IPS-18a (cell line): ENCODE measurements at regions not wholly inside any gene's neighbourhood (a gene's known extent, or its start where the extent isn't known, plus 50 kb on each side); places are given as distances from the start of the nearest gene placed in this dataset.

Source experiments
- H3K27ac ChIP-seq: one replicate; pipeline ENCODE4 v1.5.1; 2013; ENCODE audit warnings: low read length
- H3K27me3 ChIP-seq: one replicate; pipeline ENCODE4 v1.6.1; 2013; ENCODE audit warnings: mild to moderate bottlenecking, low read length; ENCODE audit not compliant: control insufficient read depth, insufficient read depth
- H3K36me3 ChIP-seq: one replicate; pipeline ENCODE4 v1.6.1; 2013; ENCODE audit warnings: low read depth, low read length; ENCODE audit not compliant: control insufficient read depth
- H3K4me1 ChIP-seq: one replicate; pipeline ENCODE4 v1.6.1; 2013; ENCODE audit warnings: low read depth, low read length; ENCODE audit not compliant: control insufficient read depth
- H3K4me3 ChIP-seq: one replicate; pipeline ENCODE4 v1.5.1; 2013; ENCODE audit warnings: low read length
- H3K9ac ChIP-seq: one replicate; pipeline ENCODE4 v1.6.1; 2013; ENCODE audit warnings: mild to moderate bottlenecking, low read length, moderate library complexity
- H3K9me3 ChIP-seq: one replicate; pipeline ENCODE4 v1.6.1; 2013; ENCODE audit warnings: low read depth, low read length; ENCODE audit not compliant: control insufficient read depth

- no peaks in the 10 kb centered on the region for H3K27me3 ChIP-seq
- H3K27ac ChIP-seq = no peak overlapping the region
- no peak overlapping the region for H3K4me3 ChIP-seq
- H3K9me3 ChIP-seq = no peaks in the 10 kb centered on the region
- H3K9ac ChIP-seq = no peak overlapping the region
- no peaks in the 10 kb centered on the region for H3K36me3 ChIP-seq
- no peaks in the 10 kb centered on the region for H3K4me1 ChIP-seq
Observed at GRCh38 chr10:44464503-44464902, 79.6 kb upstream of the CXCL12 start.

- H3K9ac ChIP-seq = no peak overlapping the region
- no peaks in the 10 kb centered on the region for H3K27me3 ChIP-seq
- H3K27ac ChIP-seq = no peak overlapping the region
- no peaks in the 10 kb centered on the region for H3K4me1 ChIP-seq
- H3K4me3 ChIP-seq = no peak overlapping the region
- H3K36me3 ChIP-seq = no peaks in the 10 kb centered on the region
- no peaks in the 10 kb centered on the region for H3K9me3 ChIP-seq
Observed at GRCh38 chr10:44465401-44466115, 80.7 kb upstream of the CXCL12 start.

GRCh38 chr10:44466236-44466635 is 81.3 kb upstream of the CXCL12 start:
- H3K27ac ChIP-seq = no peak overlapping the region
- H3K27me3 ChIP-seq = no peaks in the 10 kb centered on the region
- H3K9me3 ChIP-seq = no peaks in the 10 kb centered on the region
- no peaks in the 10 kb centered on the region for H3K36me3 ChIP-seq
- H3K4me3 ChIP-seq = no peak overlapping the region
- no peaks in the 10 kb centered on the region for H3K4me1 ChIP-seq
- H3K9ac ChIP-seq = no peak overlapping the region

GRCh38 chr10:44467090-44467489 is 82.2 kb upstream of the CXCL12 start:
- no peaks in the 10 kb centered on the region for H3K4me1 ChIP-seq
- no peak overlapping the region for H3K27ac ChIP-seq
- no peak overlapping the region for H3K4me3 ChIP-seq
- H3K9ac ChIP-seq = no peak overlapping the region
- no peaks in the 10 kb centered on the region for H3K36me3 ChIP-seq
- no peaks in the 10 kb centered on the region for H3K9me3 ChIP-seq
- no peaks in the 10 kb centered on the region for H3K27me3 ChIP-seq

GRCh38 chr10:44467900-44468299 is 83.0 kb upstream of the CXCL12 start:
- H3K9me3 ChIP-seq = no peaks in the 10 kb centered on the region
- H3K27me3 ChIP-seq = no peaks in the 10 kb centered on the region
- H3K36me3 ChIP-seq = no peaks in the 10 kb centered on the region
- H3K9ac ChIP-seq = no peak overlapping the region
- H3K4me3 ChIP-seq = no peak overlapping the region
- no peaks in the 10 kb centered on the region for H3K4me1 ChIP-seq
- no peak overlapping the region for H3K27ac ChIP-seq

GRCh38 chr10:44468525-44468924 is 83.6 kb upstream of the CXCL12 start:
- Histone ChIP-seq H3K36me3 (no peaks in the 10 kb centered on the region), H3K9ac (no peak overlapping the region), H3K27me3 (no peaks in the 10 kb centered on the region), H3K4me1 (no peaks in the 10 kb centered on the region), H3K9me3 (no peaks in the 10 kb centered on the region), H3K4me3 (no peak overlapping the region), H3K27ac (no peak overlapping the region)

GRCh38 chr10:44468965-44469364 is 84.1 kb upstream of the CXCL12 start:
- H3K36me3 ChIP-seq = no peaks in the 10 kb centered on the region
- no peaks in the 10 kb centered on the region for H3K4me1 ChIP-seq
- no peak overlapping the region for H3K4me3 ChIP-seq
- no peak overlapping the region for H3K9ac ChIP-seq
- no peak overlapping the region for H3K27ac ChIP-seq
- no peaks in the 10 kb centered on the region for H3K27me3 ChIP-seq
- no peaks in the 10 kb centered on the region for H3K9me3 ChIP-seq

- Histone ChIP-seq H3K9ac (no peak overlapping the region), H3K4me1 (no peaks in the 10 kb centered on the region), H3K27ac (no peak overlapping the region), H3K9me3 (no peaks in the 10 kb centered on the region), H3K27me3 (no peaks in the 10 kb centered on the region), H3K36me3 (no peaks in the 10 kb centered on the region), H3K4me3 (no peak overlapping the region)
Observed at GRCh38 chr10:44470784-44471183, 85.9 kb upstream of the CXCL12 start.

- Histone ChIP-seq H3K9me3 (no peaks in the 10 kb centered on the region), H3K4me1 (no peaks in the 10 kb centered on the region), H3K27ac (no peak overlapping the region), H3K4me3 (no peak overlapping the region), H3K36me3 (no peaks in the 10 kb centered on the region), H3K27me3 (no peaks in the 10 kb centered on the region), H3K9ac (no peak overlapping the region)
Observed at GRCh38 chr10:44471410-44471809, 86.5 kb upstream of the CXCL12 start.

- Histone ChIP-seq H3K36me3 (no peaks in the 10 kb centered on the region), H3K27ac (no peak overlapping the region), H3K4me3 (no peak overlapping the region), H3K4me1 (no peaks in the 10 kb centered on the region), H3K9me3 (no peaks in the 10 kb centered on the region), H3K9ac (no peak overlapping the region), H3K27me3 (no peaks in the 10 kb centered on the region)
Observed at GRCh38 chr10:44473146-44473545, 88.2 kb upstream of the CXCL12 start.

- Histone ChIP-seq H3K27me3 (no peaks in the 10 kb centered on the region), H3K4me1 (no peaks in the 10 kb centered on the region), H3K9ac (no peak overlapping the region), H3K4me3 (no peak overlapping the region), H3K27ac (no peak overlapping the region), H3K36me3 (no peaks in the 10 kb centered on the region), H3K9me3 (no peaks in the 10 kb centered on the region)
Observed at GRCh38 chr10:44476409-44477045, 91.6 kb upstream of the CXCL12 start.

- no peaks in the 10 kb centered on the region for H3K36me3 ChIP-seq
- H3K4me1 ChIP-seq = no peaks in the 10 kb centered on the region
- no peak overlapping the region for H3K27ac ChIP-seq
- H3K9ac ChIP-seq = no peak overlapping the region
- H3K27me3 ChIP-seq = no peaks in the 10 kb centered on the region
- no peak overlapping the region for H3K4me3 ChIP-seq
- H3K9me3 ChIP-seq = no peaks in the 10 kb centered on the region
Observed at GRCh38 chr10:44477046-44477425, 92.1 kb upstream of the CXCL12 start.
